ENCODE measurements at regions not wholly inside any gene's neighbourhood (a gene's known extent, or its start where the extent isn't known, plus 50 kb on each side); places are given as distances from the start of the nearest gene placed in this dataset.

DNA sequence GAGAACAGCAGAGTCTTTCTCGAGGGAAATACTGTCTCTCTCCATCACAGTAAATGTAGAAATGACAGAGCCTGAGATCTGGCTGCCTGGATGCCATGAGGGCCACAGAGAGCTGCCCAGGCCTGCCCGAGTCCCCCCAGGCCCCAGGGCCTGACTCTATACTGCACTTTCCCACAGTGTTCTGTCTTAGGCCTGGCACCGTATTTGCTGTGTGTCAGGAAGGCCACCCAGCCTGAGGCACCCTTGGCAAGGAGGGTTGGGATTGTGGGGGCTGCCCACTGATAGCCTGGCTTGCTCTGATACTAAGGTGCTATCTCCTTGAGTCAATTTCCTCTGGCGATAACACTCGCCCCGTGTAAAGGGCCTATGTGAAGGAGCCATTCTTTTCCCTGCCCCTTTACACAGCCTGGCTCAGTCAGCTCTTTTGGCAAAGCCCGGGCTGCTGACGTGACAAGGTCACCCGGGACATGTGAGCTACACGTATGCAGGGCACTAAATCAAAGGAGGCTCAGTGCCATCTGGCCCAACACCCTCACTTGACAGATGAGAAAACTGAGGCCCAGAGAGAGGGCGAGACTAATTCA is 630.1 kb upstream of the KLF4 start (continued):
- TF ChIP-seq EGR1 (IDR thresholded peaks at IDR 0.05; ENCODE audit: low read depth) = no peak

DNA sequence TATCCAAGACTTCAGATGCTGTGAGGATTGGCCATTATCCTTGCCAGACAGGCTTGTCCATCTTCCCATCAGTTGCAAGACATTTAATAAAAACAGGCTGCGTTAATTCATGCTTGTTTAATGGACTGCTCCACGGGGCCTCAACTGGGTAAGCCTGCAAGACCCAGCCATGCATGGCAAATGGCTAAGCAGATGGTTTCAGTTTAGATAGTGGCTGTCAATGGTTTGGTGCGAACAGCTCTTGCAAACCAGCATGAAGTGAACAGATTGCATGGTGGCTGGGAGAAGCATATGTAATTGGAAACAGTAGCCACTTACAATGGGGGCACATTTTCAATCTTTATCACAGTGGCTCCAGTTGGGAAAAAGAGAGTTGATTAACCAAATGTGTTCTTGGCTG is 628.2 kb upstream of the KLF4 start:
- RAD21 ChIA-PET (ENCODE audit: low non-redundant PET in 1 of 2, low total read pairs in 2 of 2, uncharacterized antibody in 2 of 2, unreplicated experiment in 2 of 2) = no interaction called here

More for the DNA sequence above, 628.2 kb upstream of the KLF4 start:
- ATAC-seq (no peak), DNase-seq (ENCODE audit: low read depth, low spot score) (no peak)
- H3K9me2 ChIP-seq (ENCODE audit: insufficient read depth) = no peaks in the 10 kb centered on the region
- no peak overlapping the region for H3K27ac ChIP-seq (ENCODE audit: low read depth, low read length)
- BruUV-seq (replicated peaks) = no TSS peak
- H3K27me3 ChIP-seq (ENCODE audit: insufficient read depth, low read length) = no peaks in the 10 kb centered on the region
- CTCF ChIA-PET = no interaction called here
- no peaks in the 10 kb centered on the region for H3K9me3 ChIP-seq (ENCODE audit: control insufficient read depth in 1 of 2, insufficient read depth in 1 of 2, low read depth in 1 of 2, low read length in 2 of 2)
- intact Hi-C loops (cut with micrococcal nuclease) = no loop called here
- H2AFZ ChIP-seq (ENCODE audit: low read depth, low read length, poor library complexity, severe bottlenecking) = no peak overlapping the region
- no peak overlapping the region for H3K9ac ChIP-seq (ENCODE audit: low read length)
- no peak overlapping the region for H3K4me2 ChIP-seq (ENCODE audit: low read length)
- TF ChIP-seq SIN3A (IDR thresholded peaks at IDR 0.05; ENCODE audit: low read depth) (no peak), SRF (IDR thresholded peaks at IDR 0.05; ENCODE audit: low read depth) (no peak), POLR2A (IDR thresholded peaks at IDR 0.05; ENCODE audit: borderline replicate concordance, extremely low read depth, insufficient read depth, insufficient read length) (no peak), SP1 (IDR thresholded peaks at IDR 0.05; ENCODE audit: low read depth) (no peak), EZH2 (IDR thresholded peaks at IDR 0.05) (no peak), CBX3 (IDR thresholded peaks at IDR 0.05; ENCODE audit: low read depth) (no peak), FOSL1 (IDR thresholded peaks at IDR 0.05; ENCODE audit: low read depth) (no peak), RAD21 (IDR thresholded peaks at IDR 0.05; ENCODE audit: low read depth) (no peak), POLR2AphosphoS5 (IDR thresholded peaks at IDR 0.05; ENCODE audit: low read depth, low read length) (no peak), EZH2phosphoT487 (IDR thresholded peaks at IDR 0.05; ENCODE audit: borderline replicate concordance) (no peak), JUND (IDR thresholded peaks at IDR 0.05) (no peak), CEBPB (IDR thresholded peaks at IDR 0.05; ENCODE audit: low read depth) (no peak), YY1 (IDR thresholded peaks at IDR 0.05; ENCODE audit: extremely low read depth, insufficient replicate concordance, low read depth, low read length) (no peak), CTCF (IDR thresholded peaks at IDR 0.05 in 2 of 3, conservative IDR thresholded peaks at IDR 0.05 in 1 of 3; ENCODE audit: borderline replicate concordance in 1 of 3, insufficient read depth in 1 of 3, low read depth in 2 of 3, low read length in 2 of 3) (no peak), EGR1 (IDR thresholded peaks at IDR 0.05; ENCODE audit: low read depth) (no peak)
- TF ChIP-seq, protein P1, sequence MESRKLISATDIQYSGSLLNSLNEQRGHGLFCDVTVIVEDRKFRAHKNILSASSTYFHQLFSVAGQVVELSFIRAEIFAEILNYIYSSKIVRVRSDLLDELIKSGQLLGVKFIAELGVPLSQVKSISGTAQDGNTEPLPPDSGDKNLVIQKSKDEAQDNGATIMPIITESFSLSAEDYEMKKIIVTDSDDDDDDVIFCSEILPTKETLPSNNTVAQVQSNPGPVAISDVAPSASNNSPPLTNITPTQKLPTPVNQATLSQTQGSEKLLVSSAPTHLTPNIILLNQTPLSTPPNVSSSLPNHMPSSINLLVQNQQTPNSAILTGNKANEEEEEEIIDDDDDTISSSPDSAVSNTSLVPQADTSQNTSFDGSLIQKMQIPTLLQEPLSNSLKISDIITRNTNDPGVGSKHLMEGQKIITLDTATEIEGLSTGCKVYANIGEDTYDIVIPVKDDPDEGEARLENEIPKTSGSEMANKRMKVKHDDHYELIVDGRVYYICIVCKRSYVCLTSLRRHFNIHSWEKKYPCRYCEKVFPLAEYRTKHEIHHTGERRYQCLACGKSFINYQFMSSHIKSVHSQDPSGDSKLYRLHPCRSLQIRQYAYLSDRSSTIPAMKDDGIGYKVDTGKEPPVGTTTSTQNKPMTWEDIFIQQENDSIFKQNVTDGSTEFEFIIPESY (IDR thresholded peaks at IDR 0.05; ENCODE audit: extremely low read depth, insufficient replicate concordance, low read length) = no peak
- TF ChIP-seq, protein P2, sequence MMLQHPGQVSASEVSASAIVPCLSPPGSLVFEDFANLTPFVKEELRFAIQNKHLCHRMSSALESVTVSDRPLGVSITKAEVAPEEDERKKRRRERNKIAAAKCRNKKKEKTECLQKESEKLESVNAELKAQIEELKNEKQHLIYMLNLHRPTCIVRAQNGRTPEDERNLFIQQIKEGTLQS (IDR thresholded peaks at IDR 0.05) = no peak
- no peaks in the 10 kb centered on the region for H3K79me2 ChIP-seq (ENCODE audit: insufficient read depth, low read length)
- POLR2A ChIA-PET = no interaction called here
- no peaks in the 10 kb centered on the region for H3K36me3 ChIP-seq (ENCODE audit: control insufficient read depth in 1 of 2, insufficient read depth in 2 of 2, low read length in 2 of 2)
- H3K4me3 ChIP-seq (replicated peaks in 1 of 2; ENCODE audit: low read depth in 1 of 2, low read length in 2 of 2) = no peak overlapping the region
- no peaks in the 10 kb centered on the region for H4K20me1 ChIP-seq (ENCODE audit: insufficient read depth)
- H3K4me1 ChIP-seq (ENCODE audit: control insufficient read depth in 1 of 2, insufficient read depth in 2 of 2, low read length in 2 of 2) = no peaks in the 10 kb centered on the region; a peak in 1 of 4 replicates

All from HCT116 (cell line).